ENCODE measurements at regions not wholly inside any gene's neighbourhood (a gene's known extent, or its start where the extent isn't known, plus 50 kb on each side); places are given as distances from the start of the nearest gene placed in this dataset.

GRCh38 chr1:30378991-30379581 is 344.3 kb downstream of the MATN1 start:
- no peak overlapping the region for H3K27ac ChIP-seq

DNA sequence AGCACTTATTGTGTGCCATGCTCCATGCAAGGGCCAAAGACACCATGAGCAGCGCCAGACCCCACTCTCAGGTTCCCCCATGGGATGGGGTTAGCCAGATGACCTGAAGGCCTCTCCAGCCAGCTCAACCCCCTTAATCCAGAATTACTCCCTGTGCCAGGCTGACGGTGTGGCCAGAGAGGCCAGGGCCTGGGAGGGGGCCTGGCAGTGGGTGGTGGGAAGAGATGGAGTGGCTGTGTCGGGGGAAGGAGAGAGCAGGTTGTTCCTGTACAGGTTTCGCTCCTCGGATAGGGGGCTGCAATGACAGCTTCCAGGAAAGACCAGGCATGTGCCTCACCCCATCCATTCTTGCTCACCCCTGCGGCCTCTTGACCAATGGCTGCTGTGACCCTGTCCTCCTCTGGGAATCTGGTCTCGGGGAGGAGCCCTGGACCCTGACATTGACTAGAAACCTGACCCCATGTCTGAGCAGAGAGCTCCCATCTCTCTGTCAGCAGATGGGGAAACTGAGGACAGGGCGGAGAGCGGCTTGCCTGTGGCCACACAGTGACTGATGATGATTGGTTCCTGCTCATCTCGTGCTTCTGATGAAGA is 345.3 kb downstream of the MATN1 start:
- Histone ChIP-seq H3K9ac (no peak overlapping the region), H3K4me1 (ENCODE audit: low read depth, poor library complexity, severe bottlenecking) (no peaks in the 10 kb centered on the region), H3K36me3 (ENCODE audit: insufficient read depth) (no peaks in the 10 kb centered on the region), H3K4me3 (IDR thresholded peaks at IDR 0.05; ENCODE audit: insufficient read depth, low read depth, low read length) (no peak overlapping the region), H3K79me2 (ENCODE audit: insufficient read depth, low read depth) (no peaks in the 10 kb centered on the region), H3K27ac (no peak overlapping the region), H3K27me3 (ENCODE audit: insufficient read depth, low read depth) (peaks cover 6% of the 10 kb centered on the region; the same call in 1 of the 2 replicates), H3K4me2 (no peak overlapping the region), H2AFZ (ENCODE audit: low read depth) (no peak overlapping the region), H4K20me1 (ENCODE audit: insufficient read depth) (no peaks in the 10 kb centered on the region)
- TF ChIP-seq CTCF (conservative IDR thresholded peaks at IDR 0.05; ENCODE audit: low read depth, low read length): no peak

More at GRCh38 chr1:30378991-30379581, 344.3 kb downstream of the MATN1 start:
- Histone ChIP-seq H3K79me2 (ENCODE audit: insufficient read depth, low read depth) (no peaks in the 10 kb centered on the region), H3K4me1 (ENCODE audit: low read depth, poor library complexity, severe bottlenecking) (no peaks in the 10 kb centered on the region), H3K4me3 (IDR thresholded peaks at IDR 0.05; ENCODE audit: insufficient read depth, low read depth, low read length) (no peak overlapping the region), H3K9ac (no peak overlapping the region), H3K27me3 (ENCODE audit: insufficient read depth, low read depth) (peaks cover 6% of the 10 kb centered on the region; the same call in 1 of the 2 replicates), H3K36me3 (ENCODE audit: insufficient read depth) (no peaks in the 10 kb centered on the region), H4K20me1 (ENCODE audit: insufficient read depth) (no peaks in the 10 kb centered on the region), H2AFZ (ENCODE audit: low read depth) (no peak overlapping the region), H3K4me2 (no peak overlapping the region)
- no peak for TF ChIP-seq CTCF (conservative IDR thresholded peaks at IDR 0.05; ENCODE audit: low read depth, low read length)

DNA sequence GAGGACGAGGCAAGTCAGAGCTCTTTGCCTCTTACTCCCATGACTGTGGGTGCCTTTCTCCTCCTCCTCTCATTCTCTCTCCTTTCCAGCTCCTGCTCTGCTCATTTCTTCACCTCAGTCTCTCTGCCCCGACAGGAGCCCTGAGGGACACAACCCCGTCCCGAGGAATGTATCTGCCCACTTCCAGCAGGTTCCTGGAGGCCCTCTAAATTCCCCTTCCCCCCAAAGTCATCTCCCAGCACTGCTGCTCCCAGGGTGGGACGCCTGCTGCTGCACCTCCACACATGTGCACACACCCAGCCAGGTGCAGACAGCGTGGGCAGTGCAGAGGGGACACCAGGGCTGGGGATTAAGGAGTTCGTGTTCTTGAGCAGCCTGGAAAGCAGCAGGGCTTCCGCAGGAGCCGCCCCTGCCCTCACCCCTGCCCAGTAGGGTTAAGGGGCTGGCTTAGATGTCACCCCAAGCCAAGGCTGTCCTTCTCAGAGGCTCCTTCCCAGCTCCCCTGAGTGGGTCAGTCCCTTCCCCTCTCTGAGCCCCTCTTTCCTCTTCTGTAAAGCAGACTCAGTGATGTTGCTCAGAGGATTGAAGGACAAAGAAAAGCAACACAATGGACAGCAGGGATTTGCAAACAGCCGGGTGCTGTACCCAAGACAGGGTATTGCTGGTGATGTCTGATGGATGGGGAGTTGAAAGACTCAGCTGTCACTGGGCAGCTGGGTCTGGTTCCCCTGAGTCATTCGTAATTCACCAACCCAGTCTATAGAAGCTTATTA is 346.0 kb downstream of the MATN1 start:
- H3K27me3 ChIP-seq (ENCODE audit: insufficient read depth, low read depth): peaks cover 6% of the 10 kb centered on the region; the same call in 1 of the 2 replicates
- TF ChIP-seq CTCF (conservative IDR thresholded peaks at IDR 0.05; ENCODE audit: low read depth, low read length): no peak
- no peak overlapping the region for H3K4me2 ChIP-seq

DNA sequence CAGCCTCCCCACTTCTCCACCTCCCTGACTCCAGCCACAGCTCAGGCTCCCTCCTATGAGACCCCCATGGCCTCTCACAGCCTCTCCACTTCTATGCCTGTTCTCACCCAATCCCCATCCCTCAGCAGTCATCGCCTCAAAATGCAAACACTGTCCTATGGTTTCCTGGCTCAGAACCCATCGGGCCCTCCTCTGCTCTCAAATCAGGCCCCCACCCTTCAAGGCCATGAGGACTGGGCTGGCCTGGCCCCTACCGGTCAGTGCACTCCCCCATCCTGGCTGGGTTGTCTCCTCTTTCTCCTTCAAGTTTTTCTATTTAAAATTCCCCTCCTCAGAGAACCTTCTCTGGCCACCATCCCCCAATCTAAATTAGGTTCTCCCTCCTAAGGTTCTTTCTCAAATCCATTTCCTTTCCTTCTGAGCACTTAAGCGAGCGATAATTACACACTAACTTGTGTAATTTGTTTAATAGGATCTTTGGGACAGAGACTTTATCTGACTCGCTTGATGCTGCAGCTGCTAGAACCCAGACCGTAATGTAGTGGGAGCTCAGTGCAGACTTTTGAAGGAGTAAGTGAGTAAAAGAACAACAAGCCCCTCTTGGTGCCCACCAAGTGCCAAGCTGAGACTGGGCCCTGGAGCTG is 347.2 kb downstream of the MATN1 start:
- Histone ChIP-seq H3K4me3 (IDR thresholded peaks at IDR 0.05; ENCODE audit: insufficient read depth, low read depth, low read length) (no peak overlapping the region), H3K79me2 (ENCODE audit: insufficient read depth, low read depth) (no peaks in the 10 kb centered on the region), H3K9ac (no peak overlapping the region), H3K36me3 (ENCODE audit: insufficient read depth) (no peaks in the 10 kb centered on the region), H4K20me1 (ENCODE audit: insufficient read depth) (no peaks in the 10 kb centered on the region), H3K4me2 (no peak overlapping the region), H3K4me1 (ENCODE audit: low read depth, poor library complexity, severe bottlenecking) (no peaks in the 10 kb centered on the region), H3K27ac (no peak overlapping the region), H3K27me3 (ENCODE audit: insufficient read depth, low read depth) (peaks cover 6% of the 10 kb centered on the region; the same call in 1 of the 2 replicates), H2AFZ (ENCODE audit: low read depth) (no peak overlapping the region)
- no peak for TF ChIP-seq CTCF (conservative IDR thresholded peaks at IDR 0.05; ENCODE audit: low read depth, low read length)

More for the DNA sequence above, 346.0 kb downstream of the MATN1 start:
- Histone ChIP-seq H3K79me2 (ENCODE audit: insufficient read depth, low read depth) (no peaks in the 10 kb centered on the region), H3K4me3 (IDR thresholded peaks at IDR 0.05; ENCODE audit: insufficient read depth, low read depth, low read length) (no peak overlapping the region), H3K27ac (no peak overlapping the region), H3K36me3 (ENCODE audit: insufficient read depth) (no peaks in the 10 kb centered on the region), H2AFZ (ENCODE audit: low read depth) (no peak overlapping the region), H4K20me1 (ENCODE audit: insufficient read depth) (no peaks in the 10 kb centered on the region), H3K9ac (no peak overlapping the region), H3K4me1 (ENCODE audit: low read depth, poor library complexity, severe bottlenecking) (no peaks in the 10 kb centered on the region)

Measured in KMS-11 (cell line).